ENCODE measurements at regions not wholly inside any gene's neighbourhood (a gene's known extent, or its start where the extent isn't known, plus 50 kb on each side); places are given as distances from the start of the nearest gene placed in this dataset.
A peak's percentile ranks its signal among the peaks of the same experiment; 100 is the strongest.

DNA sequence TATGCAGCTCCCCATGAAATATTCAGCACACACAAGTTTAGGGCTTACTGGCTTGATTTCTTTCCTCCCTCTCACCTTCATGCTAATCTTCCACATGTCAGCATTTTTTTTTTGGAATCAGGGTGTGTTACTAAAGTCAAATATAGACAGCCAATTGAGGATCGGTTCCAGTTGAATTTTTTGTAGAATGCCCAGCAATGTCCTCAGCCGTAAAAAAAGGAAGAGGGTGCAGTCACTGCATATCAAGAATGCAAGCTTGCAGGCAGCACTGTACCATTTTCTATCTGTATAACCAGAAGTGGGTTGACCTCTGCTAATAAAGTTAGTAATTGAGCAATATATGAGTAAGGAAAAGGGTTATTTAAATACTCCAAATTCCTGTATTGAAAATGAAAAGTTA, 51.4 kb upstream of the CHMP2B start:
- H3K36me3 ChIP-seq (ENCODE audit: insufficient read depth, low read length): no peaks in the 10 kb centered on the region
- H3K4me3 ChIP-seq (ENCODE audit: insufficient read depth, low read length): no peak overlapping the region
- H3K79me2 ChIP-seq (ENCODE audit: insufficient read depth, low read length): no peaks in the 10 kb centered on the region
- peaks cover 3% of the 10 kb centered on the region for H3K27me3 ChIP-seq (ENCODE audit: insufficient read depth, low read length)
- no peak for DNase-seq (ENCODE audit: insufficient read length, low spot score, missing footprints)
- H3K27ac ChIP-seq (ENCODE audit: low read depth, low read length): no peak overlapping the region
- no peak overlapping the region for H2AFZ ChIP-seq (ENCODE audit: low read length)
- TF ChIP-seq, protein P1, sequence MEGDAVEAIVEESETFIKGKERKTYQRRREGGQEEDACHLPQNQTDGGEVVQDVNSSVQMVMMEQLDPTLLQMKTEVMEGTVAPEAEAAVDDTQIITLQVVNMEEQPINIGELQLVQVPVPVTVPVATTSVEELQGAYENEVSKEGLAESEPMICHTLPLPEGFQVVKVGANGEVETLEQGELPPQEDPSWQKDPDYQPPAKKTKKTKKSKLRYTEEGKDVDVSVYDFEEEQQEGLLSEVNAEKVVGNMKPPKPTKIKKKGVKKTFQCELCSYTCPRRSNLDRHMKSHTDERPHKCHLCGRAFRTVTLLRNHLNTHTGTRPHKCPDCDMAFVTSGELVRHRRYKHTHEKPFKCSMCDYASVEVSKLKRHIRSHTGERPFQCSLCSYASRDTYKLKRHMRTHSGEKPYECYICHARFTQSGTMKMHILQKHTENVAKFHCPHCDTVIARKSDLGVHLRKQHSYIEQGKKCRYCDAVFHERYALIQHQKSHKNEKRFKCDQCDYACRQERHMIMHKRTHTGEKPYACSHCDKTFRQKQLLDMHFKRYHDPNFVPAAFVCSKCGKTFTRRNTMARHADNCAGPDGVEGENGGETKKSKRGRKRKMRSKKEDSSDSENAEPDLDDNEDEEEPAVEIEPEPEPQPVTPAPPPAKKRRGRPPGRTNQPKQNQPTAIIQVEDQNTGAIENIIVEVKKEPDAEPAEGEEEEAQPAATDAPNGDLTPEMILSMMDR (IDR thresholded peaks at IDR 0.05; ENCODE audit: extremely low read depth, low read depth, low read length): no peak
- no peaks in the 10 kb centered on the region for H4K20me1 ChIP-seq (ENCODE audit: insufficient read depth, low read length)
- H3K4me2 ChIP-seq (ENCODE audit: insufficient read depth, low read length): no peak overlapping the region
- no peaks in the 10 kb centered on the region for H3K9me3 ChIP-seq (ENCODE audit: low read depth, low read length)
- no peaks in the 10 kb centered on the region for H3K4me1 ChIP-seq (ENCODE audit: insufficient read depth, low read length)

DNA sequence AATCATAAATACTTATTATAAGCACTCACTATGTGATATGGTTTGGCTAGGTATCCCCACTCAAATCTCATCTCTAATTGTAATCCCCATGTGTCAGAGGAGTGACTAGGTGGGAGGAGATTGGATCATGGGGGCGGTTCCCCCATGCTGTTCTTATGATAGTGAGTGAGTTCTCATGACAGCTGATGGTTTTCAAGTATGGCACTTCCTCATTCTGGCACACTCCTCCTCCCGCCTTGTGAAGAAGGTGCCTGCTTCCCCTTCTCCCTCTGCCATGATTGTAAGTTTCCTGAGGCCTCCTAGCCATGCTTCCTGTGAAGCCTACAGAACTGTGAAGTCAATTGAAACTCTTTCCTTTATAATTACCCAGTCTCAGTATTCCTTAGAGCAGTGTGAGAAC, 53.3 kb upstream of the CHMP2B start:
- H3K4me1 ChIP-seq (ENCODE audit: insufficient read depth, low read length): no peaks in the 10 kb centered on the region
- no peak overlapping the region for H2AFZ ChIP-seq (ENCODE audit: low read length)
- no peak overlapping the region for H3K4me2 ChIP-seq (ENCODE audit: insufficient read depth, low read length)
- H4K20me1 ChIP-seq (ENCODE audit: insufficient read depth, low read length): no peaks in the 10 kb centered on the region
- H3K79me2 ChIP-seq (ENCODE audit: insufficient read depth, low read length): no peaks in the 10 kb centered on the region
- no peak overlapping the region for H3K4me3 ChIP-seq (ENCODE audit: insufficient read depth, low read length)
- no peak for DNase-seq (ENCODE audit: insufficient read length, low spot score, missing footprints)
- no peaks in the 10 kb centered on the region for H3K36me3 ChIP-seq (ENCODE audit: insufficient read depth, low read length)
- peaks cover 3% of the 10 kb centered on the region for H3K27me3 ChIP-seq (ENCODE audit: insufficient read depth, low read length)
- H3K27ac ChIP-seq (ENCODE audit: low read depth, low read length): no peak overlapping the region
- no peaks in the 10 kb centered on the region for H3K9me3 ChIP-seq (ENCODE audit: low read depth, low read length)
- TF ChIP-seq, protein P1 (IDR thresholded peaks at IDR 0.05; ENCODE audit: extremely low read depth, low read depth, low read length): no peak

DNA sequence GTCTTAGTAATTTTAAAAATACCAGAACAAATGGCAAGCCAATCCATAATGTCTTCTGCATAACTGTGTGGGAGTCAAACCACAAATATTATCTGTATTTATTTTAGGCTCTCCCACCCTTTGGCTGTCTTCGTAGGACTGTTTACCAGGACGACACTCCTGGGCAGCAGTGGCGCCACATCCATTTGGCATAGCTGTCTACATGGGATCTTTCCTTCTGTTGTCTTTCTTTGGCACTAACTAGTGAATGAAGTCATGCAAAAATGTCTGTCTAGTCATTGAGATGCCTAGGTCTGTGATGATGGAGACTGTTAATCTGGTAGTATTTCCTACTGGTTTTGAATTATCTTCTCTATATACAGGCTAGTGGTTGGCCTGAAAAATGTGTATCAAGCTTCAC, 54.0 kb upstream of the CHMP2B start:
- Histone ChIP-seq H3K79me2 (ENCODE audit: insufficient read depth, low read length) (no peaks in the 10 kb centered on the region), H3K4me1 (ENCODE audit: insufficient read depth, low read length) (no peaks in the 10 kb centered on the region), H3K4me3 (ENCODE audit: insufficient read depth, low read length) (no peak overlapping the region), H3K4me2 (ENCODE audit: insufficient read depth, low read length) (no peak overlapping the region), H3K36me3 (ENCODE audit: insufficient read depth, low read length) (no peaks in the 10 kb centered on the region), H3K27ac (ENCODE audit: low read depth, low read length) (no peak overlapping the region), H3K9me3 (ENCODE audit: low read depth, low read length) (no peaks in the 10 kb centered on the region), H2AFZ (ENCODE audit: low read length) (no peak overlapping the region), H4K20me1 (ENCODE audit: insufficient read depth, low read length) (no peaks in the 10 kb centered on the region), H3K27me3 (ENCODE audit: insufficient read depth, low read length) (peaks cover 3% of the 10 kb centered on the region)
- DNase-seq (ENCODE audit: insufficient read length, low spot score, missing footprints): no peak
- TF ChIP-seq, protein P1 (IDR thresholded peaks at IDR 0.05; ENCODE audit: extremely low read depth, low read depth, low read length): no peak

DNA sequence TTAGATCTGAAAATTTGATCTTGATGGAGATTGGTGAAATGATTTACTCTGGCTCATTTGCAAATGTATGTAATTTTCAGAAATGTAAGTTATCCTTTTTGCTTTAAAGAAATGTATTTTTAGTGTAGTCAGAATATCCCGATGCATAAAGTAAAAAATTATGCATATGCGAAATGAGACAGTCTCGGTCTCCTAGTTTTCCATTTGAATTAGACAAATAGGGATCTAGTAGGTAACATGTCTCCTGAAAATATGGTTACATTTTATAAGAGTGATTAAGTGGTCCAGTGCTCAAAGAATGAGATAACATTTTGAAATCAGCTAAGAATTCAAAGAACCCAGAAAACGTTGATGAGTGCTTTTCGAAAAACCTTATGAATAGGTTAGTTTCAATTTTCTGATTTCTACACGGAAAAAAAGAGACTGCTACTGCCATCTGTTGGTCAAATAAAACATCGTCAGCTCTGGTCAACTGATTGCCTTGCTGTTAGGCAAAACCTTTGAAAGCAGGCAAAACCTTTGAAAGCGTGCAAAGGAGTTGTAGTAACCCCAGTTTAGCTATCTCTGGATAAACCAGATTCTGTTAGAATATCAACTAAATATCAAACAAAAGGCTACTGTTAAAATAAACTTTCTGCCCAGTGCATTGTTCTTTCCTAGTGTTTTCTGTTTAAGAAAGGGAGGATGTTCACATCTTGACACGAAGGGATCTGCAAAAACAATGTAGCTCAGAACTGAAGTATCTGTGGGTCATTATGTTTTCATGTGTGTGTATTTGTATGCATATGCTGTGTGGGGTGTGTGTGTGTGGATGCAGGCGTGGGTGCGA, 59.3 kb upstream of the CHMP2B start:
- H4K20me1 ChIP-seq (ENCODE audit: insufficient read depth, low read length): no peaks in the 10 kb centered on the region
- H3K36me3 ChIP-seq (ENCODE audit: insufficient read depth, low read length): no peaks in the 10 kb centered on the region
- DNase-seq (ENCODE audit: insufficient read length, low spot score, missing footprints): no peak
- H3K4me2 ChIP-seq (ENCODE audit: insufficient read depth, low read length): peak overlapping the region; percentile 60
- H3K4me3 ChIP-seq (ENCODE audit: insufficient read depth, low read length): peak overlapping the region; percentile 56
- TF ChIP-seq, protein P1 (IDR thresholded peaks at IDR 0.05; ENCODE audit: extremely low read depth, low read depth, low read length): peak; percentile 77
- no peak overlapping the region for H3K27ac ChIP-seq (ENCODE audit: low read depth, low read length)
- no peaks in the 10 kb centered on the region for H3K4me1 ChIP-seq (ENCODE audit: insufficient read depth, low read length)
- no peaks in the 10 kb centered on the region for H3K79me2 ChIP-seq (ENCODE audit: insufficient read depth, low read length)
- H3K9me3 ChIP-seq (ENCODE audit: low read depth, low read length): no peaks in the 10 kb centered on the region
- H2AFZ ChIP-seq (ENCODE audit: low read length): peak overlapping the region; percentile 58
- no peaks in the 10 kb centered on the region for H3K27me3 ChIP-seq (ENCODE audit: insufficient read depth, low read length)
